ENCODE measurements at regions not wholly inside any gene's neighbourhood (a gene's known extent, or its start where the extent isn't known, plus 50 kb on each side); places are given as distances from the start of the nearest gene placed in this dataset.

- TF ChIP-seq YY1 (IDR thresholded peaks at IDR 0.05; ENCODE audit: insufficient read depth, insufficient read length) (no peak), SUZ12 (IDR thresholded peaks at IDR 0.05; ENCODE audit: extremely low read depth, insufficient read depth, insufficient read length) (no peak), ZNF274 (IDR thresholded peaks at IDR 0.05; ENCODE audit: low read depth, low read length) (no peak)
Observed at GRCh38 chr1:222415441-222415840, 132.5 kb downstream of the HHIPL2 start.

Data from NT2/D1 (cell line).